LoVo (cell line): ENCODE measurements at regions not wholly inside any gene's neighbourhood (a gene's known extent, or its start where the extent isn't known, plus 50 kb on each side); places are given as distances from the start of the nearest gene placed in this dataset.
"Not testable (repeated sequence)": the region's sequence is repeated elsewhere in the genome, so short reads cannot be mapped to it uniquely, and the experiment has no call there.

Source experiments
- DNase-seq: peaks from one replicate; pipeline ENCODE4 v3.0.0-alpha.2; 2016; ENCODE audit warnings: low spot score

DNA sequence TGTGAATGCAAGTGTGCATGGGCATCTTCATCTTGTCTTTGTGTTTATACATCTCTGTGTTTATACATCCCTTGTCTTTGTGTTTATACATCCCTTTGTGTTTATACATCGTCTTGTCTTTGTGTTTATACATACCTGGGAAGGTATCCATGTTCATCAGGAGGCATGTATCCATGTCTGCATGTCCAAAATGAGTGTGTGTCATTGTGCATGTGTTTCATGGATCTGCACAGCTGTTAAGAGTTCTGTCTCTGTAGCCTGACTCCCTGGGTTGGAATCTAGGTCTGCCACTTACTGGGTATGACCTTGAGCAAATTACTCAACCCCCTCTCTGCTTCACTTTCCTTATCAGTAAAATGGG is 50.1 kb upstream of the SIRPA start:
- no peak for DNase-seq

DNA sequence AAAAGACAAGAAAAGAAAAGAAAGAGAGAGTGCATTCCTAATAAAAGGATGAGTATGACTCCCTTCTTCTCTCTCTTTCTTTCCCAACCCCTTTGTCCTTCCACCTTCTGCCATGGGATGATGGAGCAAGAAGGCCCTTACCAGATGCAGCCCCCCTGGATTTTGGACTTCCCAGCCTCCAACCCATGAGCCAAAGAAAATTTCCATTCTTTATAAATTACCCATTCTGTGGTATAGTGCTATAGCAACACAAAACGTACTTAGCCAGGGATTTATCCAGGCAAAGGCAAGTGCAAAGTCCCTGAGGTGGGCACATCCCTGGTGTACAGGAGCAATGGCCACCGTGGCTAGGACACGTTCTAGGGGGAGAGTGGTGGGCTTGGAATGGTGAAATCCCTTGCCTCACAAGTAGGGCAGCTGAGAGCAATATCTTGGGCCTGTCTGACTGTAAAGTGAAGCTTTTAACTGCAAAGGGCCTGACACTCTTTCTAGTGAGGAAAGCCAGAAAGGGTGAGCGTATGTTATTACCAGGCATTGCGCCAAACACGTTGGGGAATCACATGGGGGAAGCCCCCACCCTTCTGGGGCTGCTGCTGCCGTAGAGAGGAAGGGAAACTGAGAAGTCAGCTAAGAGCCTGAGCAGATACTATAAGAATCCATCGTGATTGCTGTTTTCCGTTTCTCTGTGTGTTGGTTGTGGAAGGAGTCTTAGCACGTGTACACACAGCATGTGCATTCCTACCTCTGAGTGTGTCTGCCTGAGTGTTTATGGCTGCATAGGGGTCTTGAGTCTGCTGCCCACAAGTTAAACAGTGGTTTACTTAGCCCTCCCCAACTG is 50.7 kb upstream of the SIRPA start:
- no peak for DNase-seq

DNA sequence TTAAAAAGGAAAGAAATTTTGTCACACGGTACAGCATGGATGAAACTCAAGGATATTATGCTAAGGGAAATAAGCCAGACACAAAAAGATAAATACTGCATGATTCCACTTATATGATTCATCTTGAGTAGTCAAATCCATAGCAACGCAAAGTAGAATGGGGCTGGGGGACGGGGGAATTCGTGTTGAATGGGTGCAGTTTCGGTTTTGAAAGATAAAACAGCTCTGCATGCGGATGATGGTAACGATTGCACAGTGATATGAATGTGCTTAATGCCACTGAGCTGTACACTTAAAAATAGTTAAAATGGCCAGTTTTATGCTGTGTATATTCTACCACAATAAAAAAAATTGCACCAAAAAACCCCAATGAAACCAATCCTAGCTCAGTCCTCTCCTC is 52.9 kb upstream of the SIRPA start:
- no peak for DNase-seq

DNA sequence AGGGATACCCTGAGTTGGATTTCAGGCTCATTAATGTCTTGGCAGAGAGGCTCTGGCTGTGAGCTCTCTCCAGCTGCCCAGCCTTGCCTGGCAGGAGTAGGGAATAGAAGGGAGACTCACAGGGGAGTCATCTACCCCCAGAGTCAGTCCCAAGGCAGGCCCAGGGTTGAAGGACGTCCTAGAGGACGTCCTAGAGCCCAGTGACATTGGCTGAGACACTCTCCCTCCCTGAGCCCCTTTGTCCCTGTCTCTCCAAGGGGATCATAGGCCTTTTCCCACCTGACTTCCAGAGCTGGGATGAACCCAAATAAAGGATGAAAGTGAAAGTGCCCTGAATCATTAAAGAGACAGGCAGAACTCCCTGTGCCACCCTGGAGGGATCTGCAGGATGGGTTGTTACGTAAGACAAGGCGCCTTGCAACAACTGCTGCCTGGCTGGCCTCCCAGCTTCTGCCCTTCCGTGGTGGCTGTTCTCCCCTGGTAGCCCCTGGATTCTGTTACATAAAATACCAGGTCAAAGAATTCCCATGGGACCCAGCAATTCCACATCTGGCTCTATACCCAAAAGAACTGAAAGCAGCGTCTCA is 53.6 kb upstream of the SIRPA start:
- DNase-seq = no peak

DNA sequence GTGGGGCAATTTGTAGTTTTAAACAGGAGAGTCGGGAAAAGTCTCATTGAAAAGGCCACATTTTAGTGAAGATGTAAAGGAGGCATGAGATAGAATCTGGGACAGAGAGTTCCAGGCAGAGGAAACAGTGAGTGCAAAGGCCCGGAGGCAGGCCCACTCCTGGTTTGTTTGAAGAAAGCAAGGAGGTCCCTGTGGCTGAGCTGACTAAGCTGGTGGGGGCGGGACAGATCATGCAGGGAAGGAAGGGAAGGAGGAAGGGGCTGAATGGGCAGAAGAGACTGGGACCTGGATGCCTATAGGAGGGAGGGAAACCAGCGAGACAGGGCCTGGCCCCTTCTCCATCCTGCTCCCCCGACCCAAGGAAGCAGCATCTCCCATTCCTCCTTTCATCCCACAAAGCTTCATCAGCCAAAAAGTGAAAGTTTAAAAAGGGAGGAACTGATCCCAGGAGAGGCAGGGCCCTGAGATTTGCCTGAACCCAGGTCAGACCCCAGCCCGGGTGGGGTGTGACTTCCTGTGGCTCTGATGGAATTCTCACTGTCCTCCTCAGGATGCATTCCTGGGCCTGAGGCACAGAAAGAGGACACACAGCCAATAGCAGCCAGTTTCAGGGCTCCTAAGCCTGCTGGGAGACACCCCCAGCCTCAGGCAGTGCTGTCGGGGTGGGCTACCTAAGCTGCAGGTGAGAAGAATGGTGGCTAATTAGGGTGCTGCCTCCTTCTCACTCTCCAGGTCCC is 54.2 kb upstream of the SIRPA start:
- DNase-seq = no peak

DNA sequence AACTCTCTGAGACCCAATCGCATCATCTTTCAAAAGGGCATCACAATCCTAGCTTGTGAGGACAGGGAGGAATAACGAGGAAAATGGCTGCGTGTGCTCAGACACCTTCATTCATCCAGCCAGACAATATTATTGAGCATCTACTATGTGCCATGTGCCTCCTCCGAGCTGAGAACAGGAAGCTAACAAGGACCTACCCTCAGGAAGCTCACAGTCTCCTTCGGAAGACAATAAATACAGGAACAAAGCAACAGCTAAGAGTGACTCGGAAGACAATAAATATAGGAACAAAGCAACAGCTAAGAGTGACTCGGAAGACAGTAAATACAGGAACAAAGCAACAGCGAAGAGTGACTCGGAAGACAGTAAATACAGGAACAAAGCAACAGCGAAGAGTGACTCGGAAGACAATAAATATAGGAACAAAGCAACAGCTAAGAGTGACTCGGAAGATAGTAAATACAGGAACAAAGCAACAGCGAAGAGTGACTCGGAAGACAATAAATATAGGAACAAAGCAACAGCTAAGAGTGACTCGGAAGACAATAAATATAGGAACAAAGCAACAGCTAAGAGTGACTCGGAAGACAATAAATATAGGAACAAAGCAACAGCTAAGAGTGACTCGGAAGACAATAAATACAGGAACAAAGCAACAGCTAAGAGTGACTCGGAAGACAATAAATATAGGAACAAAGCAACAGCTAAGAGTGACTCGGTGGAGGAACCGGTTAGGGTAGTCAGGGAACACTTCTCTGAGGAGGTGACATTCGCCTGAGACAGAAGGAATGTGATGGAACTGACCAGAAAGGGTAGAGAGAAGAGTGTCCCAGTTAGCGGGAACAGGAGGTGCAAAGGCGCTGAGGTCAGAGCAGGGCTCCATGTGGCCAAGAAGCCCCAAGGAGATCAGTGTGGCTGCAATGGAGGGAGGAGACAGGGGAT is 55.6 kb upstream of the SIRPA start:
- DNase-seq = not testable (repeated sequence)

DNA sequence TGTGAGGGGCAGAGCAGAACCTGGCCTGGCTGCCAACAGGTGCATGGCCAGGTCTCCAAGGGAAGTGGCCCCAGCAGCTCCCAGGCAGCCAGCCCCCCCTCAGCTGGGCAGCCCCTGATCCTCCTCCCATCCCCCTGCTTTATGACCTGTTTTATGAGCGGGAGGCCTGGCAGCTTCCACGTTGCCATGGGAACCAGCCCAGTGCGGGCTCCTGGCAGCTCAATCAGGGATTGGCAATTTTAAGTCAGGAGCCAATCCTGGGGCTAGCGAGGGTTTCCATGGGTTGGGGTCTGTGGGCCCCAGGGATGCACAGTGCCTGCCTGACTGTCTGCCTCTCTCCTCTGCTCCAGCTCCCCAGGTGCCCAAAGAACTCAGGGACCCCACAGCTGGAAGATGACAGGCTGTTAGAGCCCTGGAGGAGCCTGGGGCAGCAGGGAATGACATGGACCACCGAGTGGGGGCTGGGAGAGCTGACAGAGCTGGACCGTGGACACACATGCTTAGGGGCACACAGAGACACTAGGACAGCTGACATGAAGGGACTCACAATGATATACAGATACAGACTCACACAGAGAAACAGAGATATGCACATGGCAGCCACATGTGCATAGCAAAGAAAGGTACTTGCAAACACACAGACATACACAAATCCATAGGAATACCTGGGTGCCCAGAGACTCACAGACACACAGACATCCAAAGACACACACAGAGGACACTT is 56.5 kb upstream of the SIRPA start:
- DNase-seq = no peak

DNA sequence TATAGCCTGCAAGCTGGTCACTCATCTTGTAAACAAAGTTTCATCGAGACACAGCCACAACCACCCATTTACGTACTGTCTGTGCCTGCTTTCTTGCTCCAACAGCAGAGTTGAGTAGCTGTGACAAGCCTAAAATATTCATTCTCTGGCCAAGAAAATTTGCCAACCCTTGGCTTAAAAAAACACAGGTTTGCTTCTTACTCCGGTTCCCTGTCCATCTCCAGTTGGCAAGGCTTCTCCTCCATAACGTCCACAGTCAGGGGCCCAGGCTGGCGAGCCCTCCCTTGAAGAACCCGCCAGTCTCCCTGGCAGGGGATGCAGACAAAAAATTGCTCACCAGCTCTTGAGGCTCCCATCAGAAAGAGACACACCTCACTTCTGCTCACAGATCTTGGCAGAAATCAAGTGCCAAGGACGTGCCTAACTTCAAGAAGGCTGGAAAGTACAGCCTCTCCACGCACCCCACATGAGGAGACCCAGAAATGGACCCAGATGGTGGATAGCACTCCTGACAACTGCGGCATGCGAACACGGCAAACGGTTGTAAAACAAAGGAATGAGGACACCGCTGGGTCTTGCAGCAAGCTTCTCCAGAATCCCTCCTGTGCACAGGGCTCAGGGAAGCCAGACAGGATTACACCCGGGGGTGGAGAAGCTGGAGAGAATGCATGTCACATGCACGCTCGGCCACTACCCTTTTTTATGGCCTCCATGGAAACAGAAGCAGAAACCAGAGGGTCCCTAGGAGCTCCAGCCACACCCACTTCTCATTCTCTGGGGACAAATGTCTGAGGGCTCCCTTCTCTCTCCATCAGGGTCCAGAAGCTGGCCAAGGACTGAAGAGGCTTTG is 59.8 kb upstream of the SIRPA start:
- DNase-seq = no peak

DNA sequence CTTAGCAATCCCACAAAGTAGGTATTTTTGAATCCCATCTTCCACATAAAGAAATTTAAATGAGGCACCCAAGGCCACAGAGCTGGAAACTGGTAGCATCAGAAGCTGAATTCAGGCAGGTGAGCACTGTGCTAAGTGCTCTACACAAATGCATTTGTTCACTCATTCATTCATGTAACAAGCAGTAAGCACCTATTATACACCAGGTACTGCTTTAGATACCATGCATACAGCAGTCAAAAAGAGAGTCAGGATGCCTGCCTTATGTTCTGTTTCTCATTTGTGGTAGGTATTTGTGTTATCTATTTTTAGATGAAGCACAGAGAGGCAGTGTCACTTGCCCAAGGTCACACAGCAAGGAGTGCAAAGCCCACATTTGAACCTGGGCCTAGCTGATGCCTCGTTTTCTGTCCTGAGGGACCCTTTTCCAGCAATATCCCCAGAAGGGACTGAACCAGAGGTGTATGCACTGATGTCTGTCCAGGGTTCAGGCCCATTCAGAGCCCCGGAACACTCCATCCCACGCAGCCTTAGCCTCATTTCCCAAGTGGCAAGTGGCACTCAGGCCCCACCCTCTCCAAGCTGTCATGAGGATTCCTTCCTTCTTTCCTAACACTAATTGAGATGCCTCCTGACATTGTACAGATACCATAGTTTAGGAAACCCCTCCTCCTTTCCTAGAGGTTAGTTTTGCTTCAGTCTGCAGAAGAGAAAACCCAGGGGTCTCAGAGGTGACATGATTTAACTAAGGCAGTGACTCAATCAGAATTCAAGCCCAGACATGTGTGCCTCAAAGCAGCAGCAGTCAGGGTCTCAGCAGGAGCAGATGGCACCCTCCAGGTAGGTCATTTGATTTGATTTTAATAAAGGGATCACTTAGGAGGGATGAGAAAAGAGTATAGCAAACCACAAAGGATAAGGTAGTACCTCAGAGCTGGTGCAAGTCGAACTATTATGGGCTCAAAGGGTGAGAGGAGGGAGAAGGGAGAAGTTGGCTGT is 61.2 kb upstream of the SIRPA start:
- DNase-seq = no peak

DNA sequence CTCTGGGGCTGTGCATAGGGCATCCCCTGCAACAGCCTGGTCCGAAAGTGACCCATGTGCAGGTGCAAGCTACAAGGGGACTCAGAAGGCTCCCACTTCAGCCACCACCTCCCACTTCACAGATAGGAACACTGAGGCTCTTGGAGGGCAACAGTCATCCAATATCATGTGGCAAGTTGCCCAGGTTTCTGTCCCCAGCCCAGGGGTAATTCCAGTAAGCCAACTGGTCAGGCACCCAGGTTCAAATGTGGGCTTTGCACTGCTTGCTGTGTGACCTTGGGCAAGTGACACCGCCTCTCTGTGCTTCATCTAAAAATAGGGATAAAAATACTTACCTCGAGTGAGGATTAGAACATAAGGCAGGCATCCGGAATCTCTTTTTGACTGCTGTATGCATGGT is 62.0 kb upstream of the SIRPA start:
- DNase-seq = no peak

DNA sequence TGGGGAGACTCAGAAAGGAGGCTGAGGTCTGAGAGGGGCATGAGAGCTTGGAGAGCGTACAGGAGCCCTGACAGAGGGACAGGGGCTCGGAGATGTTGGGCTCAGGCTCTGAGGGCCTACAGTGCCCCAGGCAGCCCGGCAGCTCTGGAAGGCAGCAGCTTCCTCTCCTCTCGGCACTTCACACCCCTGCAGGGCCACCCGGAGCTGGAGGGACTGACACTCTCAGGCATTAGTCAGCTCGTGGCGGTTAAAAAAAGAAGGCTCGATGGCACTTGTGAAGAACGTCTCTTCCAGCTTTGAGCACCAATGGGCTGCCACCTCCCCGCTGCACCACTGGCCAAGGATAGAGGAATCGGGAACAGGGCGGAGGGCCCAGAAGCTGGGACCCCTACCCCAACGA is 62.6 kb upstream of the SIRPA start:
- no peak for DNase-seq

DNA sequence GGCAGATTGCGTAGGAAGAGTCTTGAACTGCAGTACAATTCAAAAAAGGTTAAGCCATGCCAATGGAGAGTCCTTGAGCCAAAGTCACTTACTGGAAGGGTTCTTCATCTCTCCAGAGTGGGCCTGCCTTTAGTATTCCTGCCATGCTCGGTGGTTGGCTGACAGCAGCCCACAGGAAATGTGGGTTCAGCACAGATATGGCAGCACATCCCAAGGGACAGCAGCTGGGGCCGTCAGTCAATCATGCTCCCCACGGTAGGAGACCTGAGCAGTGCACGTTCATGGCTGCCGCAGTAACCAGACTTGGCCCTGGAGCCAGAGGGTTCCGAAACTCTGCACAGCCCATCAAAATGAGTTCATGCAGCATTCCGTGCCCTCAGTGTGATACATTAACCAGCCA is 63.6 kb upstream of the SIRPA start:
- no peak for DNase-seq

DNA sequence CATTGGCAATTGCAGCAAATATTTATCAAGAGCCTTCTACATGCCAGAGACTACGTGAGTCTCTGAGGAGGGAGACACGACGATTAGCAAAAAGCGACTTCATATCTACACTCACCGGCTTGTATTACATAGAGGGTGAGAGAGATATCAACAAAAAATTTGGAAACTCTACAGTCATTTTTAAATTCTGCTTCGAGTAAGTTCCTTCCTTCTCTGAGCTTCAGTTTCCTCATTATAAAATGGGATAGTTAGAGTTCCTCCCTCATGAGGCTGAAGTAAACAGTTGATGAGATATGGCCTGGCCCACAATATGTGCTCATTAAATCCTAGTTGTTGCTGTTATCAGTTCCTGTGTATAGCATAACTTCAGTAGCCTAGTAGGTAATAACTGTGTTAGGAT is 64.1 kb upstream of the SIRPA start:
- DNase-seq = no peak

DNA sequence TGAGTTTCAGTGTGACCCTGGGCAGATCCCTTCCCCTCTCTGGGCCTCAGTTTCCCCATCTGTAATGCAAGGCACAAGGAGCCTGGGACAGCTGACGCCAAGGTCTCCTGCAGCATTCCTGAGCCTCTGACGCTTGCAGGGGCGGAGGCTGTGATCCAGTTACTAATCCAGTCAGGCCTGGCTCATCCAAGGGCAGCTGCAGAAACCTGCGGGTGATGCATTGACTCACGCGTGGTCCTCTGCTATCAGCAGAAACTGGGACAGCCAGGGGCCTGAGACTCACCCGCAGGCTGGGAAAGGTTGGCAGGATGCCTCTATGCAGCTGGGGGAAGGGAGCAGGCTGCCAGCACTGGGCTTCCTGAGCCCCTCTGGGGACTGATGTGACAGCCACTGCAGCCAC is 65.0 kb upstream of the SIRPA start:
- peak; percentile 18 for DNase-seq

DNA sequence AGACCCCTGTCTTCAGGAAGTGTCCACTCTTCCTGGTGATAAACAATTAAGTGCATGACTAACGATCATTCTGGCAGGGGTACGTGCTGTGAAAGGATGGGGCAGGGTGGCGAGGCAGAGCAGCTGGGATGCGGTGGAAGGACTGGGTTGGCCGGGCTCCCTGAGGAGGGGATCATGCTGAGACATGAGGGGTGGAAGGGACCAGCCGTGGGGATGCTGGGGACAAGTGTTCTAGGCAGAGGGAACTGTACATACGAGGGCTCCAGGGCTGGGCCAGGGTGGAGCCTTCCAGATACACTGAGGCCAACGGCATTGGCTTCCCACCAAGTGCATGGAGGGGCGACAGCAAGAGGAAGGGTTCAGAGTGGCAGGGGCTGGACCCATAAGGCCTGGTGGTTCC is 65.7 kb upstream of the SIRPA start:
- DNase-seq = no peak

DNA sequence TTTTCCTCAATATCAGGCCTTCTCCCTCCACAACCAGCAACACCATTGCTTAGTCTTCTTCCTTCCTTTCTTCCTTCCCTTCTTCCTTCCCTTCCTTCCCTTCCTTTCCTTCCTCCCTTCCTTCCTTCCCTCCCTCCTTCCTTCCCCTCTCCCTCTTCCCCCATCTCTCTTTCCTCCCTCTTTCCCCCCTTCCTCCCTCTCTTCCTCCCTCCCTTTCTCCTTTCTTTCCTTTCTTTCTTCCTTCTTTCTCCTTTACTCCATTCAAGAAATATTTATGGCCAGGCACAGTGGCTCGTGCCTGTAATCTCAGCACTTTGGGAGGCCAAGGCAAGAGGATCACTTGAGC is 66.4 kb upstream of the SIRPA start:
- no peak for DNase-seq

DNA sequence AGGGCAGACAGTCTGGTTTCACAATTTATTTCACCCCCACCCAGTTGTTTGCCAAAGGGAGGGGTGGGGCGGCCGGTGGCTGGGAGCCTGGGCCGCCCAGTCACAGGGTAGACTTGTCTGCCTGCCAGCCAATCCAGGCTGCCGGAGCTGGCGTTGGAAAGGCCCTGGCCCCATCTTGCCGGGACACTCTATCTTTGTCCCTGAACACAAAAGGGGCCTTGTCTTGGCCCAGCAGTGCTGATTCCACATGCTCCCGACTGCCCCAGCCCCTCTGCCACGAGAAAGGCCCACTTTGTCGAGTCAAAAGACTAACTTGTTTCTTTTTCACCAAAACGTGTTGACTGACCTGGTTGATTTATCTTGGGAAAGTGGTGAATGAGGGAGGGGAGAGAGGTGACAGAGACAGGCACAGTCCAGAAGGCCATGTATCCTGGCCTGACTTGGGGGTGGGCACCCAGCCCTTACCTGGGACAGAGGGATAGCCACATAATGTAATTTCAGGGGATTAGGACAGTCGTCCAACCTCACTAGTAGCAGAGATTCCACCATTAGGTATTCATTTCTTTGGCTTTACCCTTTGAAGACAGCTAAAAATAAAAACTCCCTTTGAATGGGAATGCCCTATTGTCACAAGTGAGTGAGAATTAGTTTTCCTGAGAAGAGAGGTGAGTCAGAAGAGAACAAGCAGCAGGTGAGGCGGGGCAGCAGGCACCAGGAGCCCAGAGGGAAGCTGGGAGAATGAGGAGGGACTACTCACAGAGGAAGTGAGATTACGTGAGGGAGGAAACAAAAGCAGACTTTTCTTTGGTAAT is 67.0 kb upstream of the SIRPA start:
- peak; percentile 20 for DNase-seq

DNA sequence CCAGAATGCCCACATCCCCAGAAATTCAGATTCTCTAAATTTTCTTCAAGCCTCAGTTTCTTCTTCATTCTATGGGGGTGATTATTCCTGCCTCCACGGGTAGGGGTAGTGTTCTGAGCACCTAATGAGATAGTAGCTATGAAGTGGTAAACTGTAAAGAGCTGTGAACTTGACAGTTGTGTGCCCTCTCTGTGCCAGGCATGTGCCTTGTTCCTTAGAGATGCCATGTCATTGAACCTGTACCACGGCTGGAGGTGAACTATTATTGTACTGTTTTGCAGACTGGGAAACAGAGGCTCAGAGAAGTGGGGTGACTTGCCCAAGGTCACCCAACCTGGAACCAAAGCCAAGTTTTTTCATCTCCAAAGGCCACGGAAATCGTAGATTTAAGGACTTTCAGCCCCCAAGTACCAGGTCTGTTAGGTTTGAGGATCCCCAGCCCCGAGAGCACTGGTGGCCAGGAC is 67.7 kb upstream of the SIRPA start:
- DNase-seq = no peak
